ENCODE measurements at regions not wholly inside any gene's neighbourhood (a gene's known extent, or its start where the extent isn't known, plus 50 kb on each side); places are given as distances from the start of the nearest gene placed in this dataset.

GRCh38 chr22:47794851-47795250 lies 1032.4 kb downstream of the TBC1D22A start:
- H3K4me2 ChIP-seq (ENCODE audit: low read depth, low read length) = no peak overlapping the region
- H3K14ac ChIP-seq (replicated peaks; ENCODE audit: low read depth, low read length) = no peak overlapping the region
- ChIA-PET POLR2A (ENCODE audit: unreplicated experiment) (no interaction called here), CTCF (no interaction called here)
- H2AK9ac ChIP-seq (replicated peaks; ENCODE audit: low read depth, low read length, poor library complexity) = no peak overlapping the region
- no peak overlapping the region for H3K18ac ChIP-seq (ENCODE audit: low read depth, low read length)
- no peak overlapping the region for H4K8ac ChIP-seq (ENCODE audit: low read depth in 2 of 2, low read length in 2 of 2)
- H3K27me3 ChIP-seq (ENCODE audit: control insufficient read depth, insufficient read depth, low read length) = no peaks in the 10 kb centered on the region
- TF ChIP-seq CTCF (conservative IDR thresholded peaks at IDR 0.05; ENCODE audit: low read depth, low read length) (no peak), MAZ (IDR thresholded peaks at IDR 0.05; ENCODE audit: borderline replicate concordance, low read depth, low read length) (no peak), USF2 (IDR thresholded peaks at IDR 0.05; ENCODE audit: low read depth, low read length) (no peak), SMC3 (IDR thresholded peaks at IDR 0.05; ENCODE audit: low read depth, low read length) (no peak), MXI1 (IDR thresholded peaks at IDR 0.05; ENCODE audit: borderline replicate concordance, low read depth, low read length) (no peak), RFX5 (IDR thresholded peaks at IDR 0.05; ENCODE audit: low read depth, low read length) (no peak), RAD21 (IDR thresholded peaks at IDR 0.05; ENCODE audit: low read length) (no peak), ELK1 (IDR thresholded peaks at IDR 0.05; ENCODE audit: borderline replicate concordance, low read depth, low read length) (no peak), CEBPB (IDR thresholded peaks at IDR 0.05; ENCODE audit: low read depth, low read length) (no peak), NFE2L2 (IDR thresholded peaks at IDR 0.05; ENCODE audit: low read depth, low read length) (no peak), MAFK (IDR thresholded peaks at IDR 0.05; ENCODE audit: low read depth, low read length) (no peak), RCOR1 (IDR thresholded peaks at IDR 0.05; ENCODE audit: insufficient replicate concordance, low read length) (no peak), FOS (IDR thresholded peaks at IDR 0.05; ENCODE audit: low read depth, low read length) (no peak), BHLHE40 (IDR thresholded peaks at IDR 0.05; ENCODE audit: low read depth, low read length) (no peak), CHD1 (IDR thresholded peaks at IDR 0.05; ENCODE audit: low read depth, low read length) (no peak)
- no peaks in the 10 kb centered on the region for H3K4me1 ChIP-seq (ENCODE audit: control insufficient read depth, insufficient read depth, low read length)
- H2AFZ ChIP-seq (replicated peaks; ENCODE audit: low read length, poor library complexity) = no peak overlapping the region
- no peak overlapping the region for H3K4ac ChIP-seq (ENCODE audit: low read depth, low read length)
- H3K56ac ChIP-seq (ENCODE audit: extremely low read depth, insufficient read depth, low read length) = no peak overlapping the region
- ATAC-seq (ENCODE audit: low read depth) (no peak), DNase-seq (no peak)
- no peaks in the 10 kb centered on the region for H3K79me1 ChIP-seq (ENCODE audit: low read depth in 1 of 2, low read length in 2 of 2)
- no peaks in the 10 kb centered on the region for H3K36me3 ChIP-seq (ENCODE audit: control insufficient read depth, insufficient read depth, low read length)
- H3K9ac ChIP-seq (ENCODE audit: low read depth, low read length) = no peak overlapping the region
- H4K91ac ChIP-seq (ENCODE audit: insufficient read depth, low read depth, low read length) = no peak overlapping the region
- no peak overlapping the region for H3K27ac ChIP-seq (ENCODE audit: insufficient read depth, low read length)
- no TSS peak for BruUV-seq (replicated peaks)
- no peak overlapping the region for H2BK20ac ChIP-seq (ENCODE audit: low read depth, low read length)
- WGBS, 2 experiments (ENCODE audit: extremely low coverage in 2 of 2, insufficient read length in 1 of 2) = 86% methylated on average over 4 of the region's 10 CpGs; no CpG with 5 or more reads in 1 of the 2 experiments
- no peak overlapping the region for H2BK5ac ChIP-seq (ENCODE audit: low read depth, low read length, poor library complexity, severe bottlenecking)
- peaks cover 48% of the 10 kb centered on the region for H3K9me3 ChIP-seq (ENCODE audit: control insufficient read depth, insufficient read depth, low read length)
- no peaks in the 10 kb centered on the region for H3K9me1 ChIP-seq (ENCODE audit: insufficient read depth, low read length)
- no peaks in the 10 kb centered on the region for H4K20me1 ChIP-seq (ENCODE audit: insufficient read depth, low read length)
- in situ Hi-C loops (cut with MboI; ENCODE audit: low sequenced_read_pairs) = no loop called here
- H2BK15ac ChIP-seq (ENCODE audit: low read depth, low read length) = no peak overlapping the region
- no peak overlapping the region for H2AK5ac ChIP-seq (ENCODE audit: low read depth, low read length)
- no peak overlapping the region for H3K23ac ChIP-seq (ENCODE audit: low read depth, low read length)
- no peak overlapping the region for H4K5ac ChIP-seq (ENCODE audit: low read depth, low read length)
- intact Hi-C loops (cut with micrococcal nuclease) = no loop called here
- no peak overlapping the region for H2BK120ac ChIP-seq (ENCODE audit: low read depth, low read length)
- H3K4me3 ChIP-seq (ENCODE audit: insufficient read depth, low read depth, low read length) = no peak overlapping the region
- dilution Hi-C loops (cut with HindIII; ENCODE audit: low sequenced_read_pairs, unreplicated experiment) = no loop called here

Data from IMR-90 (cell line).